HepG2 (cell line): ENCODE measurements at regions not wholly inside any gene's neighbourhood (a gene's known extent, or its start where the extent isn't known, plus 50 kb on each side); places are given as distances from the start of the nearest gene placed in this dataset.

Experiments used
- ATAC-seq: fragments of 200-7000 bp; cut with Tn5 transposase; 3 replicates; pipeline ENCODE4 v1.9.1; 2020; ENCODE audit warnings: mild to moderate bottlenecking, moderate library complexity
- BruUV-seq: library from RNA; stranded (reverse); fragments of 400-500 nt; replicated peaks from 2 replicates; lab custom pipeline; 2021; lab: Mats Ljungman, UMichigan
- CTCF ChIA-PET: fragments of 300-600 bp; formaldehyde crosslinking; extraction: SDS; loops from one replicate; lab custom pipeline; 2021; ENCODE audit warnings: low total read pairs, inconsistent platforms, low intra/inter-chr PET ratio; lab: Yijun Ruan, JAX
- POLR2A ChIA-PET: fragments of 350-600 bp; sonication (Branson Sonifier 250); formaldehyde crosslinking; loops from one replicate; lab custom pipeline; 2020; ENCODE audit warnings: antibody characterized with exemption, inconsistent platforms; lab: Yijun Ruan, JAX
- DNase-seq: peaks from one replicate; pipeline ENCODE4 v3.0.0-alpha.2; 2015; ENCODE audit warnings: low spot score
- FAIRE-seq: peaks from 3 replicates; lab custom pipeline; 2011; peaks lifted over from hg19 to GRCh38; lab: Jason Lieb, UNC
- H2AFZ ChIP-seq: one replicate; pipeline ENCODE4 v1.6.1; 2011; ENCODE audit warnings: low read length, inconsistent platforms
- H3K27ac ChIP-seq: fragments of 300-600 bp; 3 replicates; pipeline ENCODE4 v1.8.0; 2011; ENCODE audit warnings: mixed run types, mild to moderate bottlenecking, mixed read lengths, low read length, inconsistent platforms; ENCODE audit not compliant: insufficient read depth; ENCODE audit errors: extremely low read length
- H3K27me3 ChIP-seq, 2 experiments: fragments of 200-600 bp in 1 of 2; 2 replicates in 1 of 2; 3 replicates in 1 of 2; pipeline versions ENCODE4 v1.6.0 to v1.8.0; 2011; ENCODE audit warnings: low read length in 2 of 2, mild to moderate bottlenecking in 2 of 2, moderate library complexity in 2 of 2, inconsistent platforms in 1 of 2; ENCODE audit not compliant: insufficient read depth in 2 of 2, control insufficient read depth in 1 of 2
- H3K36me3 ChIP-seq, 2 experiments: fragments of 200-600 bp in 1 of 2; replicated peaks in 1 of 2; 2 replicates in 1 of 2; 3 replicates in 1 of 2; pipeline versions ENCODE4 v1.5.1 to v1.8.0; 2011; ENCODE audit warnings: low read length in 2 of 2, inconsistent platforms in 1 of 2; ENCODE audit not compliant: insufficient read depth in 2 of 2, control insufficient read depth in 1 of 2
- H3K4me1 ChIP-seq: 2 replicates; pipeline ENCODE4 v1.5.1; 2012; ENCODE audit warnings: low read length, inconsistent platforms; ENCODE audit not compliant: insufficient read depth
- H3K4me2 ChIP-seq: 2 replicates; pipeline ENCODE4 v1.6.0; 2011; ENCODE audit warnings: low read depth, low read length, inconsistent platforms
- H3K4me3 ChIP-seq, 3 experiments: fragments of 200-600 bp in 1 of 3; sonication (generic), shearing (Covaris generic) in 1 of 3; replicated peaks in 1 of 3; 2 replicates each; pipeline ENCODE4 v1.5.1; 2011 to 2016; ENCODE audit warnings: low read length in 3 of 3, inconsistent platforms in 2 of 3, low read depth in 2 of 3, mild to moderate bottlenecking in 2 of 3, control low read depth in 1 of 3, mixed read lengths in 1 of 3; ENCODE audit not compliant: insufficient read depth in 1 of 3
- H3K79me2 ChIP-seq: one replicate; pipeline ENCODE4 v1.6.1; 2011; ENCODE audit warnings: low read length, inconsistent platforms; ENCODE audit not compliant: insufficient read depth
- H3K9ac ChIP-seq: 2 replicates; pipeline ENCODE4 v1.6.0; 2011; ENCODE audit warnings: mild to moderate bottlenecking, low read depth, low read length, inconsistent platforms; ENCODE audit not compliant: insufficient read depth
- H3K9me3 ChIP-seq: 2 replicates; pipeline ENCODE4 v1.5.1; 2012; ENCODE audit warnings: mild to moderate bottlenecking, low read length
- H4K20me1 ChIP-seq: 2 replicates; pipeline ENCODE4 v1.6.0; 2011; ENCODE audit warnings: inconsistent platforms, mild to moderate bottlenecking, low read length, moderate library complexity; ENCODE audit not compliant: insufficient read depth
- ARID5B ChIP-seq: IDR thresholded peaks from 2 replicates; pipeline ENCODE4 v1.4.0; 2020; ENCODE audit warnings: mild to moderate bottlenecking, missing genetic modification reagents
- CBX5 ChIP-seq: sonication (generic); formaldehyde crosslinking; IDR thresholded peaks from 2 replicates; pipeline ENCODE4 v1.4.0; 2020; ENCODE audit warnings: missing genetic modification reagents, borderline replicate concordance
- CENPX ChIP-seq: sonication (generic); formaldehyde crosslinking; IDR thresholded peaks from 2 replicates; pipeline ENCODE4 v1.9.0; 2021; ENCODE audit warnings: mild to moderate bottlenecking, missing genetic modification reagents, moderate library complexity
- DR1 ChIP-seq: sonication (generic); formaldehyde crosslinking; IDR thresholded peaks from 2 replicates; pipeline ENCODE4 v1.8.0; 2021; ENCODE audit warnings: mild to moderate bottlenecking, missing genetic modification reagents, inconsistent platforms
- FOXM1 ChIP-seq: sonication (generic); formaldehyde crosslinking; IDR thresholded peaks from 2 replicates; pipeline ENCODE4 v1.5.0; 2020; ENCODE audit warnings: missing genetic modification reagents
- GABPB1 ChIP-seq: IDR thresholded peaks from 2 replicates; pipeline ENCODE4 v1.6.1; 2016; ENCODE audit warnings: mild to moderate bottlenecking, missing genetic modification reagents, moderate library complexity, missing compliant biosample characterization
- GZF1 ChIP-seq: sonication (generic); formaldehyde crosslinking; IDR thresholded peaks from 2 replicates; pipeline ENCODE4 v1.5.1; 2020; ENCODE audit warnings: mild to moderate bottlenecking, missing genetic modification reagents
- NFE2L2 ChIP-seq: fragments of 150-350 bp; IDR thresholded peaks from 2 replicates; pipeline ENCODE4 v1.6.1; 2014; ENCODE audit warnings: low read length
- POLR2AphosphoS2 ChIP-seq: IDR thresholded peaks from 2 replicates; pipeline ENCODE4 v1.6.1; 2011; ENCODE audit warnings: low read depth, low read length, improper control_type of control experiment
- REPIN1 ChIP-seq: sonication (generic); formaldehyde crosslinking; IDR thresholded peaks from 2 replicates; pipeline ENCODE4 v1.8.0; 2022; ENCODE audit warnings: missing genetic modification reagents, low read depth, mild to moderate bottlenecking, borderline replicate concordance
- SMARCC2 ChIP-seq: fragments of 450-650 bp; IDR thresholded peaks from 2 replicates; pipeline ENCODE4 v1.6.1; 2017; ENCODE audit warnings: antibody characterized with exemption, mild to moderate bottlenecking
- ZBTB33 ChIP-seq: sonication (generic); formaldehyde crosslinking; IDR thresholded peaks from 2 replicates; pipeline ENCODE4 v1.4.0; 2020; ENCODE audit warnings: missing genetic modification reagents
- ZNF33A ChIP-seq: sonication (generic); formaldehyde crosslinking; IDR thresholded peaks from 2 replicates; pipeline ENCODE4 v1.5.1; 2020; ENCODE audit warnings: missing genetic modification reagents, mild to moderate bottlenecking, moderate library complexity, borderline replicate concordance
- ZNF710 ChIP-seq: sonication (generic); formaldehyde crosslinking; IDR thresholded peaks from 2 replicates; pipeline ENCODE4 v1.5.0; 2020; ENCODE audit warnings: mild to moderate bottlenecking, missing genetic modification reagents, borderline replicate concordance
- ZNF790 ChIP-seq: sonication (generic); formaldehyde crosslinking; IDR thresholded peaks from 2 replicates; pipeline ENCODE4 v1.8.0; 2022; ENCODE audit warnings: missing genetic modification reagents, mild to moderate bottlenecking, borderline replicate concordance
- ZSCAN29 ChIP-seq: sonication (generic); formaldehyde crosslinking; conservative IDR thresholded peaks from 2 replicates; pipeline ENCODE4 v1.4.0; 2020; ENCODE audit warnings: mild to moderate bottlenecking, missing genetic modification reagents
- WGBS: methylation state at CpG from one replicate; pipeline ENCODE4 v1.1.6; 2017; ENCODE audit warnings: low lambda C conversion rate; 5-methylcytosine and 5-hydroxymethylcytosine counted together
- in situ Hi-C: cut with HindIII; loops from 2 replicates; pipeline ENCODE4 v1.10.0; 2017; ENCODE audit warnings: low pct_unique_long_range_greater_than_20kb; ENCODE audit not compliant: extremely low pct_ligation_motif_present
- intact Hi-C: fragments of 100-400 bp; cut with micrococcal nuclease; formaldehyde crosslinking; loops from one replicate; pipeline ENCODE4 v1.10.0; 2022; ENCODE audit not compliant: unreplicated experiment

GRCh38 chr2:118372886-118373830, 284.9 kb downstream of the INSIG2 start:
- WGBS: 60% methylated on average over 6 of the region's 6 CpGs
- Histone ChIP-seq H3K27ac (no peak overlapping the region), H3K9ac (no peak overlapping the region), H3K27me3 (no peaks in the 10 kb centered on the region; a peak in 3 of 5 replicates), H3K36me3 (no peaks in the 10 kb centered on the region), H3K4me1 (no peaks in the 10 kb centered on the region), H3K79me2 (no peaks in the 10 kb centered on the region), H2AFZ (no peak overlapping the region), H3K4me3 (no peak overlapping the region), H3K9me3 (no peaks in the 10 kb centered on the region), H3K4me2 (no peak overlapping the region), H4K20me1 (no peaks in the 10 kb centered on the region)
- DNase-seq (no peak), ATAC-seq (no peak), FAIRE-seq (no peak)
- in situ Hi-C loops (loop anchor here (5.0 kb wide), 1 partner anchor 484 kb away; no protein-coding TSS in a partner anchor), intact Hi-C loops (no loop called here)
- POLR2A ChIA-PET: no interaction called here
- CTCF ChIA-PET: no interaction called here
- BruUV-seq: no TSS peak
- TF ChIP-seq CENPX (CRISPR knock-in tag) (no peak), ZSCAN29 (CRISPR knock-in tag) (no peak), ZBTB33 (CRISPR knock-in tag) (no peak), ZNF790 (CRISPR knock-in tag) (no peak), GZF1 (CRISPR knock-in tag) (no peak), ZNF710 (CRISPR knock-in tag) (no peak), DR1 (CRISPR knock-in tag) (no peak), POLR2AphosphoS2 (no peak), REPIN1 (CRISPR knock-in tag) (no peak), SMARCC2 (no peak), CBX5 (CRISPR knock-in tag) (no peak), ZNF33A (no peak), GABPB1 (CRISPR knock-in tag) (no peak), ARID5B (CRISPR knock-in tag) (no peak), NFE2L2 (no peak), FOXM1 (CRISPR knock-in tag) (no peak)
